ENCODE measurements at regions not wholly inside any gene's neighbourhood (a gene's known extent, or its start where the extent isn't known, plus 50 kb on each side); places are given as distances from the start of the nearest gene placed in this dataset.

GRCh38 chrX:140292188-140292587 lies 212.7 kb downstream of the SOX3 start:
- TF ChIP-seq CTCF (IDR thresholded peaks at IDR 0.05; ENCODE audit: low read length) = no peak
- TF ChIP-seq EZH2 (IDR thresholded peaks at IDR 0.05; ENCODE audit: borderline replicate concordance, low read length) = no peak
